ENCODE measurements at regions not wholly inside any gene's neighbourhood (a gene's known extent, or its start where the extent isn't known, plus 50 kb on each side); places are given as distances from the start of the nearest gene placed in this dataset.

DNA sequence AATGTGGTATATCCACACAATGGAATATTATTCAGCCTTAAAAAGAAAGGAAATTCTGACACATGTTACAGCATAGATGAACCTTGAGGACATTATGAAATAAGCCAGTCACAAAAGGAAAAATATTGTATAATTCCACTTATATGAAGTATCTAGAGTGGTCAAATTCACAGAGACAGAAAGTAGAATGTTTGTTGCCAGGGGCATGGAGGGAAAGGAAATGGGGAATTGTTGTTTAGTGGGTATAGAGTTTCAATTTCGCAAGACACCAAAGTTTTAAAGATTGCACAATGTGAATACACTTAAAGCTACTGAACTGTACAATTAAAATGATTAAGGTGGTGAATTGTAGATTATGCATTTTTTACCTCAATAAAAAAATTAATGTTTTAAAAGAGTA, 92.9 kb downstream of the TXNL1 start:
- DNase-seq (no peak), ATAC-seq (replicated peaks) (no peak)
- Mint-ChIP-seq H3K36me3 (ENCODE audit: insufficient read depth) (no peaks in the 10 kb centered on the region), H3K27me3 (no peaks in the 10 kb centered on the region), H3K4me1 (ENCODE audit: low read depth in 2 of 2) (no peaks in the 10 kb centered on the region), H3K4me3 (no peak overlapping the region), H3K9me3 (no peaks in the 10 kb centered on the region), H3K27ac (no peak overlapping the region)

DNA sequence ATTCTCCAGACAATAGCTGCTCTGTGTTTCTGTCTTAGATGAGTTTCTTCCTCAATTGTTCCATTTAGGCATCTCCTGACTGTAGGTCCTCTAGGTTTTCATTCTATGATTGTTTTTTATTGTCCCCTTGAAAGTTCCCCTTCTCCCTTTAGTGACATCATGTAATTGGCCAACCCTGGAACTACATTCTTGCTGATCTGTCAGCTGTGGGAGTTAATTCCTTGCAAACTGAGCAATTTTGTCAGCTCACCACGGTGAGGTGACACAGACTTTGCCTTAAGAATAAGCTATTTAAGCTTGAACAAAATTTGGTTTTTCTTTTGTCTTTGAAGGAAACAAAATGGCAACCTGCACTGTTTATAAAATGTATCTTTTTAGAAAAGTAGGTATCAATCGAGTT, 95.9 kb downstream of the TXNL1 start:
- DNase-seq (no peak), ATAC-seq (replicated peaks) (no peak)
- Mint-ChIP-seq H3K4me1 (ENCODE audit: low read depth in 2 of 2) (no peaks in the 10 kb centered on the region), H3K27me3 (no peaks in the 10 kb centered on the region), H3K27ac (no peak overlapping the region), H3K4me3 (no peak overlapping the region), H3K9me3 (no peaks in the 10 kb centered on the region), H3K36me3 (ENCODE audit: insufficient read depth) (no peaks in the 10 kb centered on the region)

DNA sequence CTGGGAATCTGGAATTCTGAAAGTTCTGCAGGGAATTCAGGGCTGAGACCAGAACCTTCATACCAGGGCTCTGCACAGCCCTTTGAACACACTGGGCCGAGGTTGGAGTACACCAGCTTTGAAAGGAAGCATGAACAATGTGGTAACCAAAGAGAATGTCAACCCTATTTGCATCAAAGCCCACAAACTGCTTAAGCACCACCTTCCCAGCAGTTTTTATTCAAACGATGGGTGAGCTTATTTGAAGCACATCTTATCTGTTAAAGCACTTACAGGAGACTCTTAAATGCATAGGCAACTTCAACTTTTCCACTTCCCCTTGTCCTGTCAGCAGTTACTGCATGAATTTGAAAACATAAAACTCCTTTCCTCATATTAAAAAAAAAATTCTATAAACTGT, 96.6 kb downstream of the TXNL1 start:
- no peak for ATAC-seq (replicated peaks)
- Mint-ChIP-seq H3K36me3 (ENCODE audit: insufficient read depth) (no peaks in the 10 kb centered on the region), H3K27me3 (no peaks in the 10 kb centered on the region), H3K4me1 (ENCODE audit: low read depth in 2 of 2) (no peaks in the 10 kb centered on the region), H3K4me3 (no peak overlapping the region), H3K27ac (no peak overlapping the region), H3K9me3 (no peaks in the 10 kb centered on the region)
- no peak for DNase-seq

- ATAC-seq (replicated peaks) (no peak), DNase-seq (no peak)
- Mint-ChIP-seq H3K4me1 (ENCODE audit: low read depth in 2 of 2) (no peaks in the 10 kb centered on the region), H3K27me3 (no peaks in the 10 kb centered on the region), H3K9me3 (no peaks in the 10 kb centered on the region), H3K36me3 (ENCODE audit: insufficient read depth) (no peaks in the 10 kb centered on the region), H3K27ac (no peak overlapping the region), H3K4me3 (no peak overlapping the region)
These were observed 97.1 kb downstream of the TXNL1 start for GRCh38 chr18:56541340-56541739.

GRCh38 chr18:56538746-56539145, 99.6 kb downstream of the TXNL1 start:
- Mint-ChIP-seq H3K36me3 (ENCODE audit: insufficient read depth) (no peaks in the 10 kb centered on the region), H3K4me3 (no peak overlapping the region), H3K27ac (no peak overlapping the region), H3K27me3 (peaks cover 0 to 7% of the 10 kb centered on the region in 2 donors), H3K4me1 (ENCODE audit: low read depth in 2 of 2) (no peaks in the 10 kb centered on the region), H3K9me3 (no peaks in the 10 kb centered on the region)
- no peak for ATAC-seq (replicated peaks)
- DNase-seq, result no peak

- DNase-seq, result no peak
- no peak for ATAC-seq (replicated peaks)
- H3K27ac Mint-ChIP-seq, result no peak overlapping the region
These were observed 106.1 kb downstream of the TXNL1 start for GRCh38 chr18:56532176-56532840.

GRCh38 chr18:56522816-56523215, 115.6 kb downstream of the TXNL1 start:
- H3K27ac Mint-ChIP-seq, result no peak overlapping the region
- no peak for ATAC-seq (replicated peaks)
- H3K4me3 Mint-ChIP-seq, result no peak overlapping the region
- H3K9me3 Mint-ChIP-seq, result no peaks in the 10 kb centered on the region
- no peak for DNase-seq
- peaks cover 6 to 29% of the 10 kb centered on the region in 2 donors for H3K27me3 Mint-ChIP-seq
- no peaks in the 10 kb centered on the region for H3K4me1 Mint-ChIP-seq (ENCODE audit: low read depth in 2 of 2)
- no peaks in the 10 kb centered on the region for H3K36me3 Mint-ChIP-seq (ENCODE audit: insufficient read depth)

More at GRCh38 chr18:56532176-56532840, 106.1 kb downstream of the TXNL1 start:
- peaks cover 0 to 7% of the 10 kb centered on the region in 2 donors for H3K27me3 Mint-ChIP-seq
- H3K36me3 Mint-ChIP-seq (ENCODE audit: insufficient read depth), result no peaks in the 10 kb centered on the region
- H3K4me1 Mint-ChIP-seq (ENCODE audit: low read depth in 2 of 2), result no peaks in the 10 kb centered on the region
- H3K9me3 Mint-ChIP-seq, result no peaks in the 10 kb centered on the region
- no peak overlapping the region for H3K4me3 Mint-ChIP-seq

- H3K27ac Mint-ChIP-seq, result no peak overlapping the region
- no peak for ATAC-seq (replicated peaks)
These were observed 117.1 kb downstream of the TXNL1 start for GRCh38 chr18:56521263-56521662.

GRCh38 chr18:56517761-56518160, 120.6 kb downstream of the TXNL1 start:
- ATAC-seq (replicated peaks), result no peak
- no peaks in the 10 kb centered on the region for H3K9me3 Mint-ChIP-seq
- DNase-seq, result no peak
- H3K27me3 Mint-ChIP-seq, result peaks cover 8 to 31% of the 10 kb centered on the region in 2 donors
- no peaks in the 10 kb centered on the region for H3K36me3 Mint-ChIP-seq (ENCODE audit: insufficient read depth)
- H3K4me1 Mint-ChIP-seq (ENCODE audit: low read depth in 2 of 2), result no peaks in the 10 kb centered on the region
- H3K4me3 Mint-ChIP-seq, result no peak overlapping the region
- no peak overlapping the region for H3K27ac Mint-ChIP-seq

More at GRCh38 chr18:56521263-56521662, 117.1 kb downstream of the TXNL1 start:
- Mint-ChIP-seq H3K36me3 (ENCODE audit: insufficient read depth) (no peaks in the 10 kb centered on the region), H3K9me3 (no peaks in the 10 kb centered on the region), H3K4me1 (ENCODE audit: low read depth in 2 of 2) (no peaks in the 10 kb centered on the region), H3K4me3 (no peak overlapping the region), H3K27me3 (peaks cover 8 to 43% of the 10 kb centered on the region in 2 donors)
- no peak for DNase-seq

- H3K9me3 Mint-ChIP-seq, result no peaks in the 10 kb centered on the region
- H3K27ac Mint-ChIP-seq, result no peak overlapping the region
- peaks cover 8 to 32% of the 10 kb centered on the region in 2 donors for H3K27me3 Mint-ChIP-seq
- no peak overlapping the region for H3K4me3 Mint-ChIP-seq
- ATAC-seq (replicated peaks) (no peak), DNase-seq (no peak)
- no peaks in the 10 kb centered on the region for H3K4me1 Mint-ChIP-seq (ENCODE audit: low read depth in 2 of 2)
- H3K36me3 Mint-ChIP-seq (ENCODE audit: insufficient read depth), result no peaks in the 10 kb centered on the region
These were observed 121.2 kb downstream of the TXNL1 start for GRCh38 chr18:56517196-56517595.

- H3K4me1 Mint-ChIP-seq (ENCODE audit: low read depth in 2 of 2), result no peaks in the 10 kb centered on the region
- no peak overlapping the region for H3K27ac Mint-ChIP-seq
- no peaks in the 10 kb centered on the region for H3K36me3 Mint-ChIP-seq (ENCODE audit: insufficient read depth)
- H3K9me3 Mint-ChIP-seq, result no peaks in the 10 kb centered on the region
- ATAC-seq (replicated peaks), result no peak
- peaks cover 8 to 36% of the 10 kb centered on the region in 2 donors for H3K27me3 Mint-ChIP-seq
- DNase-seq, result no peak
- no peak overlapping the region for H3K4me3 Mint-ChIP-seq
These were observed 121.6 kb downstream of the TXNL1 start for GRCh38 chr18:56516789-56517188.

- Mint-ChIP-seq H3K27ac (no peak overlapping the region), H3K36me3 (ENCODE audit: insufficient read depth) (no peaks in the 10 kb centered on the region), H3K27me3 (peaks cover 8 to 38% of the 10 kb centered on the region in 2 donors), H3K4me3 (no peak overlapping the region), H3K9me3 (no peaks in the 10 kb centered on the region), H3K4me1 (ENCODE audit: low read depth in 2 of 2) (no peaks in the 10 kb centered on the region)
- ATAC-seq (replicated peaks), result no peak
- no peak for DNase-seq
These were observed 122.9 kb downstream of the TXNL1 start for GRCh38 chr18:56515522-56515921.

- no peaks in the 10 kb centered on the region for H3K9me3 Mint-ChIP-seq
- H3K27ac Mint-ChIP-seq, result no peak overlapping the region
- DNase-seq (no peak), ATAC-seq (replicated peaks) (no peak)
- no peaks in the 10 kb centered on the region for H3K4me1 Mint-ChIP-seq (ENCODE audit: low read depth in 2 of 2)
- no peak overlapping the region for H3K4me3 Mint-ChIP-seq
- peaks cover 0 to 12% of the 10 kb centered on the region in 2 donors for H3K27me3 Mint-ChIP-seq
- no peaks in the 10 kb centered on the region for H3K36me3 Mint-ChIP-seq (ENCODE audit: insufficient read depth)
These were observed 126.4 kb downstream of the TXNL1 start for GRCh38 chr18:56511996-56512395.

- DNase-seq (no peak), ATAC-seq (replicated peaks) (no peak)
- H3K9me3 Mint-ChIP-seq, result no peaks in the 10 kb centered on the region
- no peak overlapping the region for H3K4me3 Mint-ChIP-seq
- no peaks in the 10 kb centered on the region for H3K36me3 Mint-ChIP-seq (ENCODE audit: insufficient read depth)
- H3K4me1 Mint-ChIP-seq (ENCODE audit: low read depth in 2 of 2), result no peaks in the 10 kb centered on the region
- H3K27me3 Mint-ChIP-seq, result peaks cover 0 to 10% of the 10 kb centered on the region in 2 donors
- no peak overlapping the region for H3K27ac Mint-ChIP-seq
These were observed 128.3 kb downstream of the TXNL1 start for GRCh38 chr18:56510108-56510507.
